ENCODE measurements at regions not wholly inside any gene's neighbourhood (a gene's known extent, or its start where the extent isn't known, plus 50 kb on each side); places are given as distances from the start of the nearest gene placed in this dataset.
"Not testable (repeated sequence)": the region's sequence is repeated elsewhere in the genome, so short reads cannot be mapped to it uniquely, and the experiment has no call there.

DNA sequence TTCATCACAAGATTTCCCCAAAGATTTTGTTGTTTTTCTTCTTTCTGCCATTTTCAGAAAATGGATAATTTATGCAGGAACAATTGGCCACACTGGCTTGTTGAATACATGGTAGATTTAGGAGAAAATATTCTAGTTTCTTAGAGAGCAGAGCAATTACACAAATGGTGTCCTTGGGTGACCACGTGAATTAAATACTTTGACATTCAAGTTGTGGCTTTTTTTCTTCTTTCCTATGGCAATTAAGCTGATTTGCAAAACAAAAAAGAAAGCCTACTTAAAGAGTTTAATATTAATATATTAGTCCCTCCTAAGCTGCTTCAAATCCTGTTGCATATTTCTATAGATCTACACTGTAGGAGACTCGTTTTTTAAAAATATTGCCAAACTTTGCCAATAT lies 133.0 kb upstream of the HTR2C start:
- Histone ChIP-seq H3K4me1 (ENCODE audit: insufficient read depth) (no peaks in the 10 kb centered on the region), H4K20me1 (ENCODE audit: insufficient read depth) (no peaks in the 10 kb centered on the region), H3K79me2 (ENCODE audit: insufficient read depth) (no peaks in the 10 kb centered on the region), H3K9me3 (ENCODE audit: low read depth) (no peaks in the 10 kb centered on the region), H3K9ac (no peak overlapping the region), H3K4me2 (ENCODE audit: unreplicated experiment) (no peak overlapping the region), H3F3A (ENCODE audit: insufficient read depth) (no peaks in the 10 kb centered on the region), H2AFZ (no peak overlapping the region), H3K27ac (no peak overlapping the region), H3K36me3 (ENCODE audit: low read depth) (no peaks in the 10 kb centered on the region), H3K9me2 (ENCODE audit: insufficient read depth) (no peaks in the 10 kb centered on the region), H3K27me3 (replicated peaks; ENCODE audit: insufficient read depth) (no peaks in the 10 kb centered on the region), H3K4me3 (no peak overlapping the region)
- DNase-seq, result no peak
- TF ChIP-seq EZH2 (IDR thresholded peaks at IDR 0.05; ENCODE audit: insufficient read depth, poor library complexity, severe bottlenecking) (no peak), EZH2phosphoT487 (IDR thresholded peaks at IDR 0.05; ENCODE audit: insufficient read depth, low read depth) (no peak)
- in situ Hi-C loops (cut with MboI), result no loop called here
- WGBS, 2 experiments (ENCODE audit: low coverage in 1 of 2, low lambda C conversion rate in 2 of 2, missing lambda C conversion rate in 2 of 2), result 0 to 4% methylated on average over 2 of the region's 2 CpGs

DNA sequence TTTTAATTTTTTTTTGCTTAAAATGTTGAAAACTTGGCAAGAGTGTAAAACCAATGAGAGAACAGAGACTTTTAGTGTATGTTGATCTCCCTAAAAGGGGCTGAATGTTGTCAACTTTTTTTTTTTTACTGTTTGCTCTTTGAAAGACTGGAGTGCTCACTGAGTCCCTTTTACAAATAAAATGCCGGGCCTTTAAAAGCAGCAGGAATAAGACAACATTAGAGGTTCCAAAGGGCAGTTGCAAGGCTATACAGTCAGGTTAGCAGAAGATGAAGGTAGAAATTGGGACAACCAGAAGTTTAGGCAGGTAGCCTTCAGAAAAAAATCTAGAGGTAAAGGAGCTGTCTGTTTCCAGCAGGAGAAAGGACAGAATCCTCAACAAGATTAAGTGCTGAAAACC lies 132.5 kb upstream of the HTR2C start:
- no peak overlapping the region for H3K4me3 ChIP-seq
- TF ChIP-seq EZH2 (IDR thresholded peaks at IDR 0.05; ENCODE audit: insufficient read depth, poor library complexity, severe bottlenecking) (no peak), EZH2phosphoT487 (IDR thresholded peaks at IDR 0.05; ENCODE audit: insufficient read depth, low read depth) (no peak)
- no peak overlapping the region for H2AFZ ChIP-seq
- no peaks in the 10 kb centered on the region for H3K9me3 ChIP-seq (ENCODE audit: low read depth)
- no peak for DNase-seq
- no peaks in the 10 kb centered on the region for H4K20me1 ChIP-seq (ENCODE audit: insufficient read depth)
- no peaks in the 10 kb centered on the region for H3K27me3 ChIP-seq (replicated peaks; ENCODE audit: insufficient read depth)
- H3K4me1 ChIP-seq (ENCODE audit: insufficient read depth), result no peaks in the 10 kb centered on the region
- in situ Hi-C loops (cut with MboI), result no loop called here
- H3K4me2 ChIP-seq (ENCODE audit: unreplicated experiment), result no peak overlapping the region
- 0% methylated on average over 1 of the region's 1 CpG for WGBS, 2 experiments (ENCODE audit: low coverage in 1 of 2, low lambda C conversion rate in 2 of 2, missing lambda C conversion rate in 2 of 2)
- H3K9ac ChIP-seq, result no peak overlapping the region
- H3K27ac ChIP-seq, result no peak overlapping the region
- no peaks in the 10 kb centered on the region for H3F3A ChIP-seq (ENCODE audit: insufficient read depth)
- H3K36me3 ChIP-seq (ENCODE audit: low read depth), result no peaks in the 10 kb centered on the region
- H3K9me2 ChIP-seq (ENCODE audit: insufficient read depth), result no peaks in the 10 kb centered on the region
- no peaks in the 10 kb centered on the region for H3K79me2 ChIP-seq (ENCODE audit: insufficient read depth)

DNA sequence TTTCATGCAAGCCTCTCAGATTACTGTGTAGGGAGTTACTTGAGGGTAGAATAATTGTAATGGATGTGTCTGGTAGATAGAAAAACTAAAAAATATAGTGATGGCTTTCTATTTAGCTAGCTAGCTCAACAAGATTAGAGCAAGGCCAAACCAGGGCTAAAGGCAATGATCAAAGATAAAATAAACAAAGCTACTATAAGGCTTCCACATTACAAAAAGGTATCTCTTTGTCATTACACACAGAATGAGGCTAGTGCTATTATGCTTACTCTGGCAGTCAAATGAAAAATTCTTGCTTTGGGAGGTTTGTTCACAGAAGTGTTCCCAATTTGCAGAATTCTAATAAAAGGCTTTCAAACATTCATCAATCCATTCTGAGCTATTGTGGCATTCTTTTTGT lies 121.6 kb upstream of the HTR2C start:
- Histone ChIP-seq H4K20me1 (ENCODE audit: insufficient read depth) (no peaks in the 10 kb centered on the region), H3K9me3 (ENCODE audit: low read depth) (no peaks in the 10 kb centered on the region), H3K27ac (no peak overlapping the region), H3K4me1 (ENCODE audit: insufficient read depth) (no peaks in the 10 kb centered on the region), H3K79me2 (ENCODE audit: insufficient read depth) (no peaks in the 10 kb centered on the region), H3K9me2 (ENCODE audit: insufficient read depth) (no peaks in the 10 kb centered on the region), H3K4me3 (no peak overlapping the region), H3K36me3 (ENCODE audit: low read depth) (no peaks in the 10 kb centered on the region), H3F3A (ENCODE audit: insufficient read depth) (no peaks in the 10 kb centered on the region), H2AFZ (no peak overlapping the region), H3K27me3 (replicated peaks; ENCODE audit: insufficient read depth) (no peaks in the 10 kb centered on the region), H3K9ac (no peak overlapping the region), H3K4me2 (ENCODE audit: unreplicated experiment) (no peak overlapping the region)
- DNase-seq, result no peak
- TF ChIP-seq EZH2phosphoT487 (IDR thresholded peaks at IDR 0.05; ENCODE audit: insufficient read depth, low read depth), result no peak
- no peak for TF ChIP-seq EZH2 (IDR thresholded peaks at IDR 0.05; ENCODE audit: insufficient read depth, poor library complexity, severe bottlenecking)
- in situ Hi-C loops (cut with MboI), result no loop called here

DNA sequence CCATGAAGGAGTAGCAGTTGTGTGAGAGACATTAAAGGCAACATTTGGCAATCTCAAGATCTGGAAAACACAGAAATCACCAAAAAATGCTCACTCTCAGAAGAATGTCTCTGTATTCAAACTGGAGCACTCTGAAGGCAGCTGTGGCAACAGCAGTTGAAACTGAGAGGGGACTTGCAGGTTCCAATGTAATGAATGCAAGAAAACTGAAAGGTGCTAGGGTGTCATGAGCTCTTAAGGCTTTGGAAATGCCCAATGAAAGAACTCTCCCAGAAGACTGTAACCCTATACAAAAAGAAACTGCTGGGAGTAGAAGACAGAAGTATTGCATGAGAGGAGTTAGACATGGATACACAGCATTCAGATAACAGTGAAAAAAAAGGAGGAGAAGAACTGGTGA lies 118.2 kb upstream of the HTR2C start:
- Histone ChIP-seq H3K27me3 (replicated peaks; ENCODE audit: insufficient read depth) (no peaks in the 10 kb centered on the region), H3K9me3 (ENCODE audit: low read depth) (no peaks in the 10 kb centered on the region), H4K20me1 (ENCODE audit: insufficient read depth) (no peaks in the 10 kb centered on the region), H3F3A (ENCODE audit: insufficient read depth) (no peaks in the 10 kb centered on the region), H3K4me2 (ENCODE audit: unreplicated experiment) (no peak overlapping the region), H3K4me3 (no peak overlapping the region), H3K36me3 (ENCODE audit: low read depth) (no peaks in the 10 kb centered on the region), H3K4me1 (ENCODE audit: insufficient read depth) (no peaks in the 10 kb centered on the region), H3K79me2 (ENCODE audit: insufficient read depth) (no peaks in the 10 kb centered on the region), H3K9ac (no peak overlapping the region), H3K27ac (no peak overlapping the region), H2AFZ (no peak overlapping the region), H3K9me2 (ENCODE audit: insufficient read depth) (no peaks in the 10 kb centered on the region)
- TF ChIP-seq EZH2 (IDR thresholded peaks at IDR 0.05; ENCODE audit: insufficient read depth, poor library complexity, severe bottlenecking) (no peak), EZH2phosphoT487 (IDR thresholded peaks at IDR 0.05; ENCODE audit: insufficient read depth, low read depth) (no peak)
- DNase-seq, result no peak
- in situ Hi-C loops (cut with MboI), result no loop called here

DNA sequence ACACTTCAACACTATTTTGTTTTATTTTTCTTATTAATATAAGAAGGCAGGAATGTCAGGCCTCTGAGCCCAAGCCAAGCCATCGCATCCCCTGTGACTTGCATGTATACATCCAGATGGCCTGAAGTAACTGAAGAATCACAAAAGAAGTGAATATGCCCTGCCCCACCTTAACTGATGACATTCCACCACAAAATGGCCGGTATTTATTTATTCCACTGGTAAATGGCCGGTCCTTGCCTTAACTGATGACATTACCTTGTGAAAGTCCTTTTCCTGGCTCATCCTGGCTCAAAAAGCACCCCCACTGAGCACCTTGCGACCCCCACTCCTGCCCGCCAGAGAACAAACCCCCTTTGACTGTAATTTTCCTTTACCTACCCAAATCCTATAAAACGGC lies 111.9 kb upstream of the HTR2C start:
- H3K9me2 ChIP-seq (ENCODE audit: insufficient read depth); H3K36me3 ChIP-seq (ENCODE audit: low read depth); H3K4me3 ChIP-seq; H3K4me1 ChIP-seq (ENCODE audit: insufficient read depth); H4K20me1 ChIP-seq (ENCODE audit: insufficient read depth); H3K4me2 ChIP-seq (ENCODE audit: unreplicated experiment); H3K9me3 ChIP-seq (ENCODE audit: low read depth); H3K9ac ChIP-seq; H3K79me2 ChIP-seq (ENCODE audit: insufficient read depth); DNase-seq; H3K27me3 ChIP-seq (replicated peaks; ENCODE audit: insufficient read depth); H3F3A ChIP-seq (ENCODE audit: insufficient read depth); H3K27ac ChIP-seq; H2AFZ ChIP-seq; in situ Hi-C loops (cut with MboI): not testable (repeated sequence)
- 33 to 34% methylated on average over 5 to 6 of the region's 6 CpGs for WGBS, 2 experiments (ENCODE audit: low coverage in 1 of 2, low lambda C conversion rate in 2 of 2, missing lambda C conversion rate in 2 of 2)
